ENCODE measurements at regions not wholly inside any gene's neighbourhood (a gene's known extent, or its start where the extent isn't known, plus 50 kb on each side); places are given as distances from the start of the nearest gene placed in this dataset.

DNA sequence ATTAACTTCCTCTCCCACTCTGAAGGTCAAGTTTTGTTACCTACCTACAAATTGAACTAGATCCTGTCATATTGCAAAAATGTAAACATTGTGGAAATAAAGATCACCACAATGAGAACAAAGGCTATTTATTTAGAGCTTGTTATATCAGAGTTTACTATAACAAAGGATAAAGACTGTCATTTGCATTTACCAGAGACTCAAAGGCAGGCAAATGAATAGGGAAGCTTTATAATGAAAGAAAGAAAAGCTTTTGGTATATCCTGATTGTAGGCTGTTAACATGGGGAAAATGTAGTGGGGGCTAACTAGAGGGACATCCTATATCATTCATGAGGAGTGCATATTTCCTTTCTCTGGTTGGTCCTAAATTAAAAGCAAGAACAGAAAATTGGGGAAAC lies 403.5 kb upstream of the TYRP1 start:
- TF ChIP-seq MAZ (IDR thresholded peaks at IDR 0.05; ENCODE audit: borderline replicate concordance, low read depth, low read length) = no peak
- TF ChIP-seq POLR2A (IDR thresholded peaks at IDR 0.05; ENCODE audit: low read depth, low read length) = no peak
- TF ChIP-seq, protein P1, sequence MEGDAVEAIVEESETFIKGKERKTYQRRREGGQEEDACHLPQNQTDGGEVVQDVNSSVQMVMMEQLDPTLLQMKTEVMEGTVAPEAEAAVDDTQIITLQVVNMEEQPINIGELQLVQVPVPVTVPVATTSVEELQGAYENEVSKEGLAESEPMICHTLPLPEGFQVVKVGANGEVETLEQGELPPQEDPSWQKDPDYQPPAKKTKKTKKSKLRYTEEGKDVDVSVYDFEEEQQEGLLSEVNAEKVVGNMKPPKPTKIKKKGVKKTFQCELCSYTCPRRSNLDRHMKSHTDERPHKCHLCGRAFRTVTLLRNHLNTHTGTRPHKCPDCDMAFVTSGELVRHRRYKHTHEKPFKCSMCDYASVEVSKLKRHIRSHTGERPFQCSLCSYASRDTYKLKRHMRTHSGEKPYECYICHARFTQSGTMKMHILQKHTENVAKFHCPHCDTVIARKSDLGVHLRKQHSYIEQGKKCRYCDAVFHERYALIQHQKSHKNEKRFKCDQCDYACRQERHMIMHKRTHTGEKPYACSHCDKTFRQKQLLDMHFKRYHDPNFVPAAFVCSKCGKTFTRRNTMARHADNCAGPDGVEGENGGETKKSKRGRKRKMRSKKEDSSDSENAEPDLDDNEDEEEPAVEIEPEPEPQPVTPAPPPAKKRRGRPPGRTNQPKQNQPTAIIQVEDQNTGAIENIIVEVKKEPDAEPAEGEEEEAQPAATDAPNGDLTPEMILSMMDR (conservative IDR thresholded peaks at IDR 0.05; ENCODE audit: low read depth, low read length) = no peak
- no peak for TF ChIP-seq RFX5 (IDR thresholded peaks at IDR 0.05; ENCODE audit: low read depth, low read length)
- TF ChIP-seq, protein P2, sequence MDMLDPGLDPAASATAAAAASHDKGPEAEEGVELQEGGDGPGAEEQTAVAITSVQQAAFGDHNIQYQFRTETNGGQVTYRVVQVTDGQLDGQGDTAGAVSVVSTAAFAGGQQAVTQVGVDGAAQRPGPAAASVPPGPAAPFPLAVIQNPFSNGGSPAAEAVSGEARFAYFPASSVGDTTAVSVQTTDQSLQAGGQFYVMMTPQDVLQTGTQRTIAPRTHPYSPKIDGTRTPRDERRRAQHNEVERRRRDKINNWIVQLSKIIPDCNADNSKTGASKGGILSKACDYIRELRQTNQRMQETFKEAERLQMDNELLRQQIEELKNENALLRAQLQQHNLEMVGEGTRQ (IDR thresholded peaks at IDR 0.05; ENCODE audit: low read depth, low read length) = no peak
- TF ChIP-seq RCOR1 (IDR thresholded peaks at IDR 0.05; ENCODE audit: insufficient replicate concordance, low read length) = no peak
- no peak for TF ChIP-seq MAFK (IDR thresholded peaks at IDR 0.05; ENCODE audit: low read depth, low read length)
- no peak for TF ChIP-seq BHLHE40 (IDR thresholded peaks at IDR 0.05; ENCODE audit: low read depth, low read length)
- no peak for TF ChIP-seq SMC3 (IDR thresholded peaks at IDR 0.05; ENCODE audit: low read depth, low read length)
- no peak for TF ChIP-seq RAD21 (IDR thresholded peaks at IDR 0.05; ENCODE audit: low read length)
- TF ChIP-seq MXI1 (IDR thresholded peaks at IDR 0.05; ENCODE audit: borderline replicate concordance, low read depth, low read length) = no peak
- no peak for TF ChIP-seq CEBPB (IDR thresholded peaks at IDR 0.05; ENCODE audit: low read depth, low read length)
- no peak for TF ChIP-seq CHD1 (IDR thresholded peaks at IDR 0.05; ENCODE audit: low read depth, low read length)
- TF ChIP-seq NFE2L2 (IDR thresholded peaks at IDR 0.05; ENCODE audit: low read depth, low read length) = no peak

Data from IMR-90 (cell line).